Neutrophil (primary cell): ENCODE measurements at regions not wholly inside any gene's neighbourhood (a gene's known extent, or its start where the extent isn't known, plus 50 kb on each side); places are given as distances from the start of the nearest gene placed in this dataset.

Source experiments
- H3K27ac ChIP-seq: fragments of 200-600 bp; sonication (generic); 2 replicates; pipeline ENCODE4 v1.5.1; 2016; ENCODE audit warnings: mild to moderate bottlenecking, moderate library complexity
- H3K27me3 ChIP-seq: fragments of 200-600 bp; sonication (generic); 2 replicates; pipeline ENCODE4 v1.6.0; 2016; ENCODE audit warnings: mild to moderate bottlenecking
- H3K36me3 ChIP-seq: fragments of 200-600 bp; sonication (generic); 2 replicates; pipeline ENCODE4 v1.5.1; 2017
- H3K4me1 ChIP-seq, 2 experiments: fragments of 200-600 bp in 1 of 2; sonication (generic) in 1 of 2; 1 replicate in 1 of 2; 2 replicates in 1 of 2; pipeline versions ENCODE4 v1.5.1 to v1.6.1; 2013 to 2016; ENCODE audit warnings: low read depth in 1 of 2, low read length in 1 of 2, mild to moderate bottlenecking in 1 of 2, moderate library complexity in 1 of 2; ENCODE audit not compliant: control insufficient read depth in 1 of 2, insufficient read depth in 1 of 2
- H3K4me3 ChIP-seq, 2 experiments: fragments of 200-600 bp in 1 of 2; sonication (generic) in 1 of 2; 1 replicate in 1 of 2; 2 replicates in 1 of 2; pipeline ENCODE4 v1.5.1; 2013 to 2016; ENCODE audit warnings: low read depth in 1 of 2, low read length in 1 of 2, mild to moderate bottlenecking in 1 of 2, moderate library complexity in 1 of 2
- H3K9me3 ChIP-seq: fragments of 200-600 bp; sonication (generic); 2 replicates; pipeline ENCODE4 v1.5.1; 2016
- TF ChIP-seq, protein P1 (sequence below): fragments of 200-600 bp; sonication (generic); IDR thresholded peaks from 2 replicates; pipeline ENCODE4 v1.5.1; 2016; ENCODE audit warnings: antibody characterized with exemption

DNA sequence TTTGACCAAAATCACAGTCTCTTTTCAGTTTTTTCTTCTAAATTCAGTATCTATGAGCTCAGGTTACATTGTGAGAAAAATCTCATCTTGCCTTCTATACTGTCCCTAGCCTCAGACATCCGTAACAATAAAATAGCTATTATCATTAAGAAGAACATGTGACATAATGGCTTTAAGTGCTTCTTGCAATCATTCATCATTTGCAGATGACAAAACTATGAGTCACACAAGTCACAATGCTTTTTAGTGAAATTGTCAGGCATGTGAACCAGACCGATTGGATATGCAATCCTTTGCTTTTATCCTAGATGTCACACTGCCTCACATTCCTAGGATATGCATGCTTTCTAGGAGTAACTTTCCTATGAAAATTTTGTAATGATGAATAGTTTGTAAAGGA lies 313.1 kb downstream of the SLC6A15 start:
- Histone ChIP-seq H3K27ac (no peak overlapping the region), H3K4me1 (no peaks in the 10 kb centered on the region)
- TF ChIP-seq, protein P1, sequence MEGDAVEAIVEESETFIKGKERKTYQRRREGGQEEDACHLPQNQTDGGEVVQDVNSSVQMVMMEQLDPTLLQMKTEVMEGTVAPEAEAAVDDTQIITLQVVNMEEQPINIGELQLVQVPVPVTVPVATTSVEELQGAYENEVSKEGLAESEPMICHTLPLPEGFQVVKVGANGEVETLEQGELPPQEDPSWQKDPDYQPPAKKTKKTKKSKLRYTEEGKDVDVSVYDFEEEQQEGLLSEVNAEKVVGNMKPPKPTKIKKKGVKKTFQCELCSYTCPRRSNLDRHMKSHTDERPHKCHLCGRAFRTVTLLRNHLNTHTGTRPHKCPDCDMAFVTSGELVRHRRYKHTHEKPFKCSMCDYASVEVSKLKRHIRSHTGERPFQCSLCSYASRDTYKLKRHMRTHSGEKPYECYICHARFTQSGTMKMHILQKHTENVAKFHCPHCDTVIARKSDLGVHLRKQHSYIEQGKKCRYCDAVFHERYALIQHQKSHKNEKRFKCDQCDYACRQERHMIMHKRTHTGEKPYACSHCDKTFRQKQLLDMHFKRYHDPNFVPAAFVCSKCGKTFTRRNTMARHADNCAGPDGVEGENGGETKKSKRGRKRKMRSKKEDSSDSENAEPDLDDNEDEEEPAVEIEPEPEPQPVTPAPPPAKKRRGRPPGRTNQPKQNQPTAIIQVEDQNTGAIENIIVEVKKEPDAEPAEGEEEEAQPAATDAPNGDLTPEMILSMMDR, result no peak

DNA sequence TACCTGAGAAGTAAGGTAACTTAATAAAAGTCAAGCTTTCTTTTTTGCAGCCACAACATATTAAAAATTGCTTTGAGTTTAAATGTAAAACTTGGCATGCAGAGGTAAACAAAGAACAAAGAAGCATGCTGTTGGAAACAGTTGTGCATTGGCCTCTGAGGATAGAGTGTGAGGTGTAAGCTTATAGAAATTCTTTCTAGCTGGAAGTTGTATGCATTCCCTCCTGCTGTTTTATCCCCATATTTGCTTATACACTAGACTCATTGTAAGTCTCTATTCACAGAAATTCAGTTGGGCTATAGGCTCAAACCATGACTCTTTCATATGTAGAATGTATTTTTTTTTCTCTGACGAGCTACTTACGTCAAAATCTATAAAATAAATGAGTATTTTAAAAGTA lies 316.3 kb downstream of the SLC6A15 start:
- Histone ChIP-seq H3K36me3 (no peaks in the 10 kb centered on the region), H3K27ac (no peak overlapping the region), H3K27me3 (no peaks in the 10 kb centered on the region), H3K4me3 (no peak overlapping the region), H3K9me3 (no peaks in the 10 kb centered on the region), H3K4me1 (no peaks in the 10 kb centered on the region)
- TF ChIP-seq, protein P1, result no peak

More for the DNA sequence above, 313.1 kb downstream of the SLC6A15 start:
- no peaks in the 10 kb centered on the region for H3K9me3 ChIP-seq
- no peaks in the 10 kb centered on the region for H3K27me3 ChIP-seq
- no peak overlapping the region for H3K4me3 ChIP-seq
- H3K36me3 ChIP-seq, result no peaks in the 10 kb centered on the region

DNA sequence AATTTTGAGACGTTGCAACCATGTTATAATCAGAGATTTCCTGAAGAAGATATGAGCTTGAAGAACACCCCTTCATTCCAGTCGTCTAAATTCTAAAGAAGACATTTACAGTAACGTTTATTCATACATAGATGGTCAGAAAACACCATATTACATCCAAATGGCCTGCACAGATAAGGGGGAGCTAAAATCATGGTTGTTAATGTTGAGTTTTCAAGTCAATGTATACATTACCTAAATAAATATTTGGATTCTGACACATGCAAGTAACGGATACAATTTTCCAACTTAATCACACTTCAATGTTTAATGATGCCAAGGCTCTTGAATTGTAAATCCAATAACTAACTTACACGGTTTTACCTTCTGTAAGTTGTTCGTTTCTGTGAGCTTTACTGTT lies 318.4 kb downstream of the SLC6A15 start:
- TF ChIP-seq, protein P1, result no peak
- Histone ChIP-seq H3K36me3 (no peaks in the 10 kb centered on the region), H3K9me3 (no peaks in the 10 kb centered on the region), H3K27ac (no peak overlapping the region), H3K27me3 (no peaks in the 10 kb centered on the region), H3K4me1 (no peaks in the 10 kb centered on the region), H3K4me3 (no peak overlapping the region)

DNA sequence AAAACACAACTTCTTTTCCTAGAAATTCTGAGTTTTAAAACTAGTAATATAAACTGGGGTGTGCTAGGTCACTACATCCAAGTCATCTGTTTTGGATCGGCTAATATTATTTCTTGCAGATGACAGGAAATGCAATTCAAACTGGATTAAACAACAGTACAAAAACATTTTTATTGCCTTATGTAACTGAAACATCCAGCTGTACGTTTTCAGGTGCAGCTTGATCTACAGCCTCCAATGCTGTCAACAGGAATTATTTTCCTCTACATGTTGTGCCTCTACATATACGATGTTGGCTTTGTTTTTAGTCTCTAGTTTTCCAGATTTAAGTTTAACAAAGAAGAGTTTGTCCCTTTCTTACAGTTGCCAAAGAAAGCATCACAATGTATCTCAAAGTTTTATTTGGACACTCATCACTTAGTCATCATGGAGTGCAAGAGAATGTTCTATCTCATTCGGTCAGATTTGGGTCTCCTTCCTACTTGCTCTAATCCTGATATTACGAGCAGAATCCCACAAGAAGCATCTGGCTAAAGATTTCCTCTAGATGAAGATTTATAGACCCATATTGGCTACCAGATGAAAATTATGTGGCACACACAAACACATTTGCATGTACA lies 326.7 kb downstream of the SLC6A15 start:
- no peak overlapping the region for H3K4me3 ChIP-seq
- no peaks in the 10 kb centered on the region for H3K27me3 ChIP-seq
- no peaks in the 10 kb centered on the region for H3K9me3 ChIP-seq
- H3K4me1 ChIP-seq, result no peaks in the 10 kb centered on the region
- H3K36me3 ChIP-seq, result no peaks in the 10 kb centered on the region
- TF ChIP-seq, protein P1, result no peak
- no peak overlapping the region for H3K27ac ChIP-seq

DNA sequence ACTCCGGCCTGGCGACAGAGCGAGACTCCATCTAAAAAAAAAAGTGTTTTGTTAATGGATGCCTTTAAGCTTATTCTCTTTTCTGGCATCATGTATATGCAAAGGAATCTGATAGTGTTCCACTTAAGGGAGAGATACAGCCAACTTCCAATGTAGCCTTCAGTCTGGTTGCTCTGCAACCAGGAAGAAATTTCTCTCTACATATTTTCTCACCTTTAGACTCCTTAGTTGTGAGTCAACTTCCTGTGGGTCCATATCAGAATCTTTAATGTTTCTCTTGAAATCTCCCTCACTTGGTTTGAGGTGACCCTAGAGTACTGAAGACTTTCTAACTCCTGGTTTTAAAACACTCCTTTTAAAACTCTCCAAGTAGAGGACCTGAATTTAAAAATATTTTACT lies 340.4 kb downstream of the SLC6A15 start:
- Histone ChIP-seq H3K27ac (no peak overlapping the region), H3K4me3 (no peak overlapping the region), H3K4me1 (no peaks in the 10 kb centered on the region), H3K36me3 (no peaks in the 10 kb centered on the region), H3K27me3 (no peaks in the 10 kb centered on the region), H3K9me3 (no peaks in the 10 kb centered on the region)
- TF ChIP-seq, protein P1, result no peak
